ENCODE measurements at regions not wholly inside any gene's neighbourhood (a gene's known extent, or its start where the extent isn't known, plus 50 kb on each side); places are given as distances from the start of the nearest gene placed in this dataset.

GRCh38 chr4:110770353-110770752, 147.5 kb upstream of the PITX2 start:
- DNase-seq (ENCODE audit: low spot score), result no peak

- no peak for DNase-seq (ENCODE audit: low spot score)
Measured at GRCh38 chr4:110778521-110778920, 155.6 kb upstream of the PITX2 start.

GRCh38 chr4:110780538-110780937, 157.7 kb upstream of the PITX2 start:
- no peak for DNase-seq (ENCODE audit: low spot score)

GRCh38 chr4:110781944-110782343, 159.1 kb upstream of the PITX2 start:
- DNase-seq (ENCODE audit: low spot score), result no peak

GRCh38 chr4:110787109-110787508, 164.2 kb upstream of the PITX2 start:
- no peak for DNase-seq (ENCODE audit: low spot score)

- no peak for DNase-seq (ENCODE audit: low spot score)
Measured at GRCh38 chr4:110787707-110788106, 164.8 kb upstream of the PITX2 start.

GRCh38 chr4:110788302-110788701, 165.4 kb upstream of the PITX2 start:
- DNase-seq (ENCODE audit: low spot score), result no peak

GRCh38 chr4:110792036-110792435, 169.2 kb upstream of the PITX2 start:
- no peak for DNase-seq (ENCODE audit: low spot score)

- DNase-seq (ENCODE audit: low spot score), result no peak
Measured at GRCh38 chr4:110793381-110793801, 170.5 kb upstream of the PITX2 start.

- DNase-seq (ENCODE audit: low spot score), result no peak
Measured at GRCh38 chr4:110793890-110794554, 171.1 kb upstream of the PITX2 start.

- no peak for DNase-seq (ENCODE audit: low spot score)
Measured at GRCh38 chr4:110795971-110796370, 173.1 kb upstream of the PITX2 start.

GRCh38 chr4:110797486-110797885, 174.6 kb upstream of the PITX2 start:
- no peak for DNase-seq (ENCODE audit: low spot score)

- DNase-seq (ENCODE audit: low spot score), result no peak
Measured at GRCh38 chr4:110798687-110799086, 175.8 kb upstream of the PITX2 start.

GRCh38 chr4:110799211-110799610, 176.3 kb upstream of the PITX2 start:
- DNase-seq (ENCODE audit: low spot score), result no peak

- DNase-seq (ENCODE audit: low spot score), result no peak
Measured at GRCh38 chr4:110801591-110801990, 178.7 kb upstream of the PITX2 start.

- DNase-seq (ENCODE audit: low spot score), result no peak
Measured at GRCh38 chr4:110808351-110808878, 185.5 kb upstream of the PITX2 start.

GRCh38 chr4:110815950-110816349, 193.1 kb upstream of the PITX2 start:
- no peak for DNase-seq (ENCODE audit: low spot score)

- no peak for DNase-seq (ENCODE audit: low spot score)
Measured at GRCh38 chr4:110816367-110816766, 193.5 kb upstream of the PITX2 start.

- no peak for DNase-seq (ENCODE audit: low spot score)
Measured at GRCh38 chr4:110821186-110821585, 198.3 kb upstream of the PITX2 start.

GRCh38 chr4:110823251-110823650, 200.4 kb upstream of the PITX2 start:
- no peak for DNase-seq (ENCODE audit: low spot score)

GRCh38 chr4:110824344-110824743, 201.5 kb upstream of the PITX2 start:
- DNase-seq (ENCODE audit: low spot score), result no peak

- DNase-seq (ENCODE audit: low spot score), result no peak
Measured at GRCh38 chr4:110826656-110827055, 203.8 kb upstream of the PITX2 start.

GRCh38 chr4:110830461-110830860, 207.6 kb upstream of the PITX2 start:
- DNase-seq (ENCODE audit: low spot score), result no peak
